GM12878 (cell line): ENCODE measurements at regions not wholly inside any gene's neighbourhood (a gene's known extent, or its start where the extent isn't known, plus 50 kb on each side); places are given as distances from the start of the nearest gene placed in this dataset.

Source experiments
- ATAC-seq: fragments of 200-7000 bp; cut with Tn5 transposase; 3 replicates; pipeline ENCODE4 v1.9.1; 2020; ENCODE audit warnings: mild to moderate bottlenecking, moderate library complexity
- BruUV-seq: library from RNA; stranded (reverse); fragments of 400-500 nt; replicated peaks from 2 replicates; lab custom pipeline; 2021; lab: Mats Ljungman, UMichigan
- CTCF ChIA-PET: fragments of 300-600 bp; sonication (Branson Sonifier 250); formaldehyde crosslinking; extraction: SDS; loops from one replicate; lab custom pipeline; 2021; ENCODE audit warnings: inconsistent platforms; lab: Yijun Ruan, JAX
- POLR2A ChIA-PET: fragments of 350-600 bp; formaldehyde crosslinking; extraction: SDS; loops from one replicate; lab custom pipeline; 2021; ENCODE audit warnings: inconsistent platforms; lab: Charles Lee
- RAD21 ChIA-PET: fragments of 300-600 bp; sonication (Branson Sonifier 250); formaldehyde crosslinking; loops from one replicate; lab custom pipeline; 2023; ENCODE audit warnings: antibody characterized with exemption; ENCODE audit not compliant: unreplicated experiment; lab: Charles Lee
- SMC1A ChIA-PET: fragments of 300-600 bp; sonication (Branson Sonifier 250); formaldehyde crosslinking; loops from one replicate; lab custom pipeline; 2023; ENCODE audit not compliant: unreplicated experiment, uncharacterized antibody; lab: Charles Lee
- DNase-seq: peaks from one replicate; pipeline ENCODE4 v3.0.0-alpha.2; 2011; ENCODE audit warnings: low read depth, low spot score
- FAIRE-seq: peaks from 3 replicates; lab custom pipeline; 2011; peaks lifted over from hg19 to GRCh38; lab: Jason Lieb, UNC
- H2AFZ ChIP-seq: 2 replicates; pipeline ENCODE4 v1.6.0; 2011; ENCODE audit warnings: low read depth, low read length, control low read depth; ENCODE audit not compliant: control insufficient read depth
- H3K27ac ChIP-seq: 2 replicates; pipeline ENCODE4 v1.5.1; 2011; ENCODE audit warnings: control low read depth; ENCODE audit not compliant: control insufficient read depth, insufficient read depth
- H3K27me3 ChIP-seq, 2 experiments: replicated peaks in 1 of 2; 2 replicates each; pipeline versions ENCODE4 v1.6.0 to v1.6.1; 2011; ENCODE audit warnings: low read length in 1 of 2; ENCODE audit not compliant: control insufficient read depth in 2 of 2, insufficient read depth in 2 of 2
- H3K36me3 ChIP-seq, 2 experiments: 2 replicates each; pipeline ENCODE4 v1.5.1; 2011; ENCODE audit warnings: low read length in 1 of 2; ENCODE audit not compliant: control insufficient read depth in 2 of 2, insufficient read depth in 2 of 2
- H3K4me1 ChIP-seq: 2 replicates; pipeline ENCODE4 v1.6.1; 2011; ENCODE audit warnings: mild to moderate bottlenecking, low read length, moderate library complexity, mixed read lengths; ENCODE audit not compliant: control insufficient read depth, insufficient read depth
- H3K4me2 ChIP-seq: 2 replicates; pipeline ENCODE4 v1.6.0; 2011; ENCODE audit warnings: control low read depth; ENCODE audit not compliant: control insufficient read depth, insufficient read depth
- H3K4me3 ChIP-seq: fragments of 200-600 bp; sonication (generic); 2 replicates; pipeline ENCODE4 v1.5.1; 2016
- H3K79me2 ChIP-seq: 2 replicates; pipeline ENCODE4 v1.6.0; 2011; ENCODE audit warnings: low read length; ENCODE audit not compliant: control insufficient read depth, insufficient read depth
- H3K9ac ChIP-seq: 2 replicates; pipeline ENCODE4 v1.8.0; 2011; ENCODE audit warnings: low read length, control low read depth, mixed read lengths; ENCODE audit not compliant: control insufficient read depth, insufficient read depth
- H3K9me3 ChIP-seq: replicated peaks from 3 replicates; pipeline ENCODE4 v1.5.1; 2011; ENCODE audit warnings: mild to moderate bottlenecking, low read length; ENCODE audit not compliant: control insufficient read depth, insufficient read depth
- H4K20me1 ChIP-seq: 2 replicates; pipeline ENCODE4 v1.6.0; 2011; ENCODE audit not compliant: control insufficient read depth, insufficient read depth
- CBX5 ChIP-seq: sonication (generic); IDR thresholded peaks from 2 replicates; pipeline ENCODE4 v1.6.1; 2016; ENCODE audit warnings: low read depth, moderate library complexity, mild to moderate bottlenecking, inconsistent platforms
- EP300 ChIP-seq, 2 experiments: fragments of 150-350 bp in 1 of 2; IDR thresholded peaks; 2 replicates each; pipeline ENCODE4 v1.6.1; 2011 to 2012; ENCODE audit warnings: low read depth in 2 of 2, low read length in 2 of 2, borderline replicate concordance in 1 of 2, improper control_type of control experiment in 1 of 2, inconsistent platforms in 1 of 2; ENCODE audit not compliant: control insufficient read depth in 1 of 2
- KLF5 ChIP-seq: fragments of 450-650 bp; IDR thresholded peaks from 2 replicates; pipeline ENCODE4 v1.6.1; 2014; ENCODE audit warnings: mild to moderate bottlenecking; ENCODE audit not compliant: partially characterized antibody
- NR2F1 ChIP-seq: fragments of 450-650 bp; conservative IDR thresholded peaks from 2 replicates; pipeline ENCODE4 v1.6.1; 2017; ENCODE audit warnings: mild to moderate bottlenecking
- POLR2A ChIP-seq: IDR thresholded peaks from 2 replicates; pipeline ENCODE4 v1.6.1; 2011; ENCODE audit warnings: low read depth, mild to moderate bottlenecking, low read length
- USF1 ChIP-seq: IDR thresholded peaks from 2 replicates; pipeline ENCODE4 v1.6.1; 2011; ENCODE audit warnings: borderline replicate concordance, low read depth, mild to moderate bottlenecking, moderate library complexity, mixed read lengths, low read length; ENCODE audit not compliant: insufficient read depth; ENCODE audit errors: extremely low read length
- WRNIP1 ChIP-seq: IDR thresholded peaks from 2 replicates; pipeline ENCODE4 v1.6.1; 2011; ENCODE audit warnings: low read depth, low read length, improper control_type of control experiment, borderline replicate concordance
- ZBTB4 ChIP-seq: fragments of 450-650 bp; formaldehyde crosslinking; IDR thresholded peaks from 2 replicates; pipeline ENCODE4 v1.4.0; 2022; ENCODE audit warnings: mild to moderate bottlenecking, moderate library complexity
- ZBTB40 ChIP-seq: fragments of 450-650 bp; IDR thresholded peaks from 2 replicates; pipeline ENCODE4 v1.6.1; 2016; ENCODE audit warnings: mild to moderate bottlenecking, moderate library complexity, borderline replicate concordance
- WGBS: methylation state at CpG from one replicate; pipeline ENCODE4 v1.1.6; 2016; ENCODE audit warnings: low lambda C conversion rate; ENCODE audit not compliant: insufficient replicate concordance, insufficient coverage; ENCODE audit errors: missing lambda C conversion rate; 5-methylcytosine and 5-hydroxymethylcytosine counted together
- in situ Hi-C: fragments of 300-500 bp; cut with MboI; formaldehyde crosslinking; loops from 9 replicates; pipeline ENCODE4 v1.14.3; 2018; ENCODE audit warnings: mixed read lengths
- intact Hi-C: fragments of 100-400 bp; cut with micrococcal nuclease; formaldehyde crosslinking; loops from one replicate; pipeline ENCODE4 v1.14.2; 2022; ENCODE audit not compliant: unreplicated experiment

- BruUV-seq: no TSS peak
- H3K4me2 ChIP-seq: no peak overlapping the region
- no peaks in the 10 kb centered on the region for H3K36me3 ChIP-seq
- FAIRE-seq: no peak
- WGBS: 53% methylated on average over 7 of the region's 7 CpGs
- H3K9ac ChIP-seq: no peak overlapping the region
- CTCF ChIA-PET: interaction anchor here (0.8 kb wide), 1 partner anchor 412 kb away, joined by 3 read pairs; no protein-coding TSS in a partner anchor
- H3K27ac ChIP-seq: no peak overlapping the region
- H3K4me3 ChIP-seq: no peak overlapping the region
- RAD21 ChIA-PET: no interaction called here
- no peak for TF ChIP-seq WRNIP1
- no peak for TF ChIP-seq ZBTB4 (CRISPR knock-in tag)
- no peak for TF ChIP-seq NR2F1
- no peak for TF ChIP-seq EP300 (IDR thresholded peaks at IDR 0.05; ENCODE audit: borderline replicate concordance in 1 of 2, control insufficient read depth in 1 of 2, low read depth in 2 of 2, low read length in 2 of 2)
- TF ChIP-seq POLR2A: no peak
- TF ChIP-seq CBX5: no peak
- no peak for TF ChIP-seq ZBTB40
- no peak for TF ChIP-seq KLF5
- TF ChIP-seq USF1: no peak
- SMC1A ChIA-PET: no interaction called here
- intact Hi-C loops (no loop called here), in situ Hi-C loops (no loop called here)
- POLR2A ChIA-PET: no interaction called here
- H3K27me3 ChIP-seq: no peaks in the 10 kb centered on the region
- no peaks in the 10 kb centered on the region for H3K79me2 ChIP-seq
- H3K9me3 ChIP-seq: no peaks in the 10 kb centered on the region
- H4K20me1 ChIP-seq: no peaks in the 10 kb centered on the region
- H2AFZ ChIP-seq: no peak overlapping the region
- ATAC-seq: no peak
- H3K4me1 ChIP-seq: no peaks in the 10 kb centered on the region
- no peak for DNase-seq
Measured at GRCh38 chr10:44184633-44185314, 200.1 kb downstream of the CXCL12 start.
